Neuron (in vitro differentiated cells): ENCODE measurements at regions not wholly inside any gene's neighbourhood (a gene's known extent, or its start where the extent isn't known, plus 50 kb on each side); places are given as distances from the start of the nearest gene placed in this dataset.

ENCODE experiments used
- H2AFZ ChIP-seq: one replicate; pipeline ENCODE4 v1.6.1; 2013; ENCODE audit warnings: low read depth, mild to moderate bottlenecking, inconsistent platforms, low read length, moderate library complexity
- H3K27me3 ChIP-seq: one replicate; pipeline ENCODE4 v1.6.1; 2013; ENCODE audit warnings: low read length; ENCODE audit not compliant: insufficient read depth
- H3K36me3 ChIP-seq: one replicate; pipeline ENCODE4 v1.6.1; 2013; ENCODE audit warnings: low read length; ENCODE audit not compliant: insufficient read depth
- H3K4me1 ChIP-seq: one replicate; pipeline ENCODE4 v1.6.1; 2013; ENCODE audit warnings: low read length; ENCODE audit not compliant: insufficient read depth
- H3K4me3 ChIP-seq: 2 replicates; pipeline ENCODE4 v1.5.1; 2013; ENCODE audit warnings: mild to moderate bottlenecking, low read length, moderate library complexity
- H3K9me3 ChIP-seq: one replicate; pipeline ENCODE4 v1.6.1; 2013; ENCODE audit warnings: low read length

DNA sequence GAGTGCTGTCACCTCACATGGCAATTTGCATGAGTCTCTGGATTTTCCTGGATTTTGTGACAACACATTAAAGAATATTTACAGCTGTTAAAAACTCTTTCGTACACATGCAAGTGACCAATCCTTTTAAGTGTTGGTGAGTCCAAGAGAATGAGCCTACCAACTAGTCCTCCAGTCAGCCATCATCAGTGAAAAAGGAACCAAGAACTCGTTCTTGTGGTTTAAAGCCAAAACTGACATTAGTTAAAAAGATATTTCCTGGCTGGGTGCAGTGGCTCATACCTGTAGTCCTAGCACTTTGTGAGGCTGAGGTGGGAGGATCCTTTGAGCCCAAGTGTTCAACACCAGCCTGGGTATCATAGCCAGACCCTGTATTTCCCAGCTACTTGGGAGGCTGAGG lies 215.4 kb upstream of the ITGA4 start:
- Histone ChIP-seq H2AFZ (no peak overlapping the region), H3K4me1 (peaks cover 3% of the 10 kb centered on the region), H3K4me3 (no peak overlapping the region), H3K27me3 (no peaks in the 10 kb centered on the region), H3K36me3 (no peaks in the 10 kb centered on the region), H3K9me3 (no peaks in the 10 kb centered on the region)

DNA sequence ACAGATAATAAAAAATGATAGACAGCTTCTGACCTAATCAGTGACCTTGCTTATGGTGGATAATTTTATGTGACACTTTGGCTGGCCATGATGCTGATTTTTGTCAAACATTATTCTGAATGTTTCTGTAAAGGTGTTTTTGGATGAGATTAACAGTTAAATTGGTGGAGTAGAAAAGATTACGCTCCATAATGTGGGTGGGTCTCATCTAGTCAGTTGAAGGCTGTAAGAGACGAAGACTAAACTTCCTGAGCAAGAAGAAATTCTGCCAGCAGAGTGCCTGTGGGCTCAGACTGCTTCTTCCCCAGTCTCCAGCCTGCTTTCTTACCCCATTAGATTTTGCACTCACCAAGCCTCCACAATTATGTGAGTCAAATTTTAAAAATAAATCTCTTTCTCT lies 214.9 kb upstream of the ITGA4 start:
- Histone ChIP-seq H3K9me3 (no peaks in the 10 kb centered on the region), H2AFZ (no peak overlapping the region), H3K36me3 (no peaks in the 10 kb centered on the region), H3K4me1 (peaks cover 3% of the 10 kb centered on the region), H3K27me3 (no peaks in the 10 kb centered on the region), H3K4me3 (no peak overlapping the region)

DNA sequence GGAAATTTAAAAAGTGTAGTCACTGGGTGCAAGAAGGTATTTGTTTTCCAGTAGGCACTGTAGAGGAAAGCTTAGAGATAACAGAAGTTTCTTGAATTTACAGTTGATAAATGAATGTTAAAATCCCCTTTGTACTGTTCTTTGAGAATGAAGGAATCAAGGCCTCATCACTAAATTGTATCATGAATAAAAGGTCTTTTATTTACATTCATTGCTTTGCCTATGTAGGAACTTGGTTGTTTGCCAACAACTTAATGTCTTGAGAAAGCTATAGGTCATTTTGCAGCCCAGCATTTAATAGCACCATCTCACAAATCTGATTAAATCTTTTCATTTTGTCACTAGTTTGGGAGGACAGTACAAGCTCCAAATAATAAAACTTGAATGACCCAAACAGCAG lies 213.9 kb upstream of the ITGA4 start:
- no peaks in the 10 kb centered on the region for H3K9me3 ChIP-seq
- no peak overlapping the region for H3K4me3 ChIP-seq
- peaks cover 3% of the 10 kb centered on the region for H3K4me1 ChIP-seq
- no peaks in the 10 kb centered on the region for H3K36me3 ChIP-seq
- H3K27me3 ChIP-seq: no peaks in the 10 kb centered on the region
- H2AFZ ChIP-seq: no peak overlapping the region

DNA sequence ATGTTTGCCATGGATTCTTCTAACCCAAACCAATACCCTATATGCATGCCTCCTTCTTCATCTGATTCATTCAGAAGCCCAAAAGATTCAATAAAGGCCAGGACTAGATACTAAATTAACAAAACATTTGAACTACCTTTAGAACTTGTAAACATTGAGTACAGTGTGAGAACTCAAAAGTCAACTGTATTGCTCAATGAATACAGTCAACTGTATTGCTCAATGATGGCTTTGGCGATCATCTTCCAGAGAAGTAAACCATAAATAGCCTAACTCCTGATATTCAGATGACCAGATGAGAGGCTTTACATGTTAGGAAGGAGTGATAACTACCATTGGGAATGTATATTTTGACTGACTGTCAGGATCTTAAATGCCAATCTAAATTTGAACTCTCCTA lies 206.5 kb upstream of the ITGA4 start:
- H3K4me3 ChIP-seq: no peak overlapping the region
- no peaks in the 10 kb centered on the region for H3K9me3 ChIP-seq
- H3K4me1 ChIP-seq: no peaks in the 10 kb centered on the region
- no peak overlapping the region for H2AFZ ChIP-seq
- H3K36me3 ChIP-seq: no peaks in the 10 kb centered on the region
- H3K27me3 ChIP-seq: no peaks in the 10 kb centered on the region

DNA sequence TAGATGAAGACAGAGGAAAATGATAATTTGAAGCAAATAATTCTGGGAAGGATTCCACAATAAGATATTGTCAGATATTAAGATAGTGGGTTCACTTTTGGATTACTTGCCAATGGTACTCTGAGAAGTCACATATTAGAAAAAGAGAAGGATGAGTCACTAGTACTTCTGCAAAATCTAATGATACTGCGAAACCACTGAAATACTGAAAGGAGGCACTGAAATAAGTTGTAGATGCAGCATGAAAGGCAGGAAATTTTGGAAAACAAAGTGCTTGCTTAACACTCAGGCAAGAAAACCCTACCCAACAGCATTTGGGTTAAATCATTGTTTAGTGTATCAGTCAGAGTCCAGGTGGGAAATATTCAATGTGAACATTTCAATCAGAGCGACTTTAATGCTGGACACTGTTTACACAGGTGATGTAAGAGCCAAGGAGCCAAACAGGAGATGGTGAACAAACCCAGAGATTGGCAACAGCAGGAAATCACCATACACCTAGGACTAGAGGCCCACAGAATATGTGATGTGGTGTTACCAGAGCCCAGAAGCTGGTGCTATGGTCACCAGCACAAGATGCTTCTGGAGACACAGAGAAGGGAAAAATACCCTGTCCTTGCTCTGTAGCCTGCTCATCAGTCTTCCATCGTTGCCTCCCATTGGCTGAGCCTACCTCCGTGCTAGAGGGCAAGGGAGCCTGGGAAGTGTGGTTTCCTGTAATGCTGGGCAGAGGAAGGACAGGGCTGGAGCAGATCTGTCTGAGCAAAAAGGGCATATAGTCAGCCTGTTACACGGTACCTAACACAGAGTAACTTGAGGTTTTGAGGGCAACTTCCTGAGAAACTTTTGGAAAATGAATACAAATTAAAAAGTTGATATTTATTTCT lies 204.7 kb upstream of the ITGA4 start:
- Histone ChIP-seq H3K36me3 (no peaks in the 10 kb centered on the region), H3K4me1 (no peaks in the 10 kb centered on the region), H3K27me3 (no peaks in the 10 kb centered on the region), H3K9me3 (no peaks in the 10 kb centered on the region), H2AFZ (no peak overlapping the region), H3K4me3 (no peak overlapping the region)

DNA sequence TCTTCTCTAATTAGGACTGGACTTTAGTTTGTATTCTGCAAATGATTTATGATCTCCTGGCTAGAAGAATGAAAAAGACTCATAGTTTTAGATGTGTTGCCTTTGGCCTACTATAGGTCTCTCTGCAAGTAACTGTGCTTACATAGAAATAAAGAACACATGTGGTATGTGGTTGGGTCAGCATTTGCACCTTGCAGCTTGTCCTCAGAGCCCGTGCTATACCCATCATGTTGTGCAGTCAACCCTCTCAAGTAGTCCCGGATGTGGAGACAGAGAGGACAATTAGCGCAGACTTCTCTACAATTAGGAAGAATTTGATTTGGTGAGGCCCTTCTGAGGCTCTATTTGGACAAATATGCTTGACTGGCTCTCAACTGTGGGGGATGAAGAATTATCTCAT lies 203.7 kb upstream of the ITGA4 start:
- H2AFZ ChIP-seq: no peak overlapping the region

DNA sequence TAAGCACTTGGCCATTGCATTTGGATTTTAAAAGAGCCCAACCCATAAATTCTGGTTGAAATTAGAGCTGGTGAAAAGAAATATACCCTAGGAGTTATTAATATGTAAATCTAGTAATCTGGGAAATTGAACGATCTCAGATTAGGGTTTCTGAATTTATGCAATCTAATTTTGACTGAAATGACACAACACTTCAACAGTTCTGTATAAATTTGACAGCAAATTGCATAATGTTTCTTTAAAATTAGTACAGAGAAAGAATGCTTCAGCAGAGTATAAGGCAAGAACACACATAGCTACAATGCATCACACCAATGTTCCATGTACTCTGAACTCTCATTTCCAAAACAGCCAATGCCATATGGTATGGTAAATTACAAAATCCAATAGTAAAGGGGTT lies 201.5 kb upstream of the ITGA4 start:
- Histone ChIP-seq H2AFZ (no peak overlapping the region), H3K9me3 (no peaks in the 10 kb centered on the region), H3K36me3 (no peaks in the 10 kb centered on the region), H3K4me1 (no peaks in the 10 kb centered on the region), H3K4me3 (no peak overlapping the region), H3K27me3 (no peaks in the 10 kb centered on the region)

More for the DNA sequence above, 203.7 kb upstream of the ITGA4 start:
- no peaks in the 10 kb centered on the region for H3K4me1 ChIP-seq
- H3K36me3 ChIP-seq: no peaks in the 10 kb centered on the region
- H3K27me3 ChIP-seq: no peaks in the 10 kb centered on the region
- H3K9me3 ChIP-seq: no peaks in the 10 kb centered on the region
- no peak overlapping the region for H3K4me3 ChIP-seq

DNA sequence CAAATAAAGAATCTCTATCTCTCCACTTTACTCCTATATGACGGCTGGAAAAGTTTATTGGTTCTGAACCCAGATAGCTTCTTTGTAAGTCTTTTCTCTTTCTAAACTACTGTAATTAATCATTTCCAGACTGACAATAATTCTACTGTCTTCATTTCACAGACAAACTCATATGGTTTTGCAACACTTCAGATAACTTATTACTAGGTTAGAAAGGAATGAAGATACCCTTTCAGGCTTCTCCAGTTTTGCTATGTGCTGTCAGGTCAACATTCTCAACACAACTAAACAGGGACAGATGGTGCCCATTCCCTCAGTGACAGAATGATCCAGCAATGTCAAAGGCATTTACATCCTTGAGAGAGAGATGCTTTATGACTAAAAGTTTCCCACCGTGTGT lies 198.5 kb upstream of the ITGA4 start:
- no peaks in the 10 kb centered on the region for H3K4me1 ChIP-seq
- H2AFZ ChIP-seq: no peak overlapping the region
- no peaks in the 10 kb centered on the region for H3K36me3 ChIP-seq
- H3K4me3 ChIP-seq: no peak overlapping the region
- H3K27me3 ChIP-seq: no peaks in the 10 kb centered on the region
- no peaks in the 10 kb centered on the region for H3K9me3 ChIP-seq

DNA sequence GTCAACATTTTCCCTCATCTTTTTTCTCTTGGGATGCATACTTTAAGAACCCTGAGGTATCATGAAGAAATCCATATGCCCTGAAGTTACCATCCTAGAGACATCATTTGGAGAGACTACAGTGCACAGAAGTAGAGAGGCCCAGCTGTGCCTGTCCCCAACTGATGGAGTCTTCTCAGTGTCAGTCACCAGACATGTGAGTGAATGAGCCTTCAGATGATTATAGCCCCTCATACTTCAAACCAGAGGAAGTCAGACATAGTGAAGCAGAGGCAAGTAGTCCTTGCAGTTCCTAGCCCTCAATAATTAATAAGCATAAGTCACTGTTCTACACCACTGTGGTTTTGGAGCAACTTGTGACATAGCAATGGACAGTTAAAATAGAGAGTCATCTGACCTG lies 194.4 kb upstream of the ITGA4 start:
- Histone ChIP-seq H3K4me3 (no peak overlapping the region), H3K4me1 (no peaks in the 10 kb centered on the region), H3K27me3 (no peaks in the 10 kb centered on the region), H3K9me3 (no peaks in the 10 kb centered on the region), H2AFZ (no peak overlapping the region), H3K36me3 (no peaks in the 10 kb centered on the region)

DNA sequence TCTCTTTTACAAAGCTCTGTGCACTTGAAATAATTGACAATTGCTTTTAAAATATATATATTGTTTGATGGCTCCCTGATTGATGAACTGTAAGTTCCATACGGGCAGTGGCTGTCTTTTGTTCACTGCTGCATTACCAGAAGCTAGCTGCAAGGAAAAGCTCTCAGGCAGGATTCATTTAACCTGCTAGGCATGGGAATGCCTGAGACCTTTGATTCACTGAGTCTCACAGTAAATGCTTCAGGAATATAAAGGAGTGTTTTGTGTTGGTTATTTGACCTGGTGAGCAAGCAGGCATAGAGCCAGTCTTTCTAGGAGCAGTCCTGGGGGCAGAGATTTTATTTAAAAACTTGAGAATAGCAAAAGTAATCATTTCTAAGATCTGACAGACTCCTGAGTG lies 193.2 kb upstream of the ITGA4 start:
- no peak overlapping the region for H3K4me3 ChIP-seq
- H3K36me3 ChIP-seq: no peaks in the 10 kb centered on the region
- H3K4me1 ChIP-seq: no peaks in the 10 kb centered on the region
- H3K27me3 ChIP-seq: no peaks in the 10 kb centered on the region
- no peak overlapping the region for H2AFZ ChIP-seq
- H3K9me3 ChIP-seq: no peaks in the 10 kb centered on the region

DNA sequence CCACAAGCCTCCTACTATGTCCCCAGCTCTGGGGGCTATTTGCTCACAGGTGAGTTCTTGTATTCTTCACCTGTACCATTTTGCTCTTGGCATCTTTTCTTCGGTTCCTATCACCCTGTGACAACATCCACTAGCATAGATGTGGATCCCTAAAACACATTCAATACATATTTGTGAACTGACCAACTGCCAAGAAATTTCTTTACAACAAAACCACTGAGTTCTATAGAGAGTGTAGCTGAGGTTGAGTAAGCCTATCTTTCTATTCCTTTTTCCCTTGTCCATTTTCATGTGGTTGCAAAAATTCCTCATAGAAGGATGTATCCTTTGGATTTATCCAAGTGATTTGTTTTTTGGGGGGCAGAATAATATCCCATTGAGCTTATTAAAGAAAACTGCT lies 192.7 kb upstream of the ITGA4 start:
- Histone ChIP-seq H3K36me3 (no peaks in the 10 kb centered on the region), H3K4me1 (no peaks in the 10 kb centered on the region), H3K4me3 (no peak overlapping the region), H3K9me3 (no peaks in the 10 kb centered on the region), H2AFZ (no peak overlapping the region), H3K27me3 (no peaks in the 10 kb centered on the region)

DNA sequence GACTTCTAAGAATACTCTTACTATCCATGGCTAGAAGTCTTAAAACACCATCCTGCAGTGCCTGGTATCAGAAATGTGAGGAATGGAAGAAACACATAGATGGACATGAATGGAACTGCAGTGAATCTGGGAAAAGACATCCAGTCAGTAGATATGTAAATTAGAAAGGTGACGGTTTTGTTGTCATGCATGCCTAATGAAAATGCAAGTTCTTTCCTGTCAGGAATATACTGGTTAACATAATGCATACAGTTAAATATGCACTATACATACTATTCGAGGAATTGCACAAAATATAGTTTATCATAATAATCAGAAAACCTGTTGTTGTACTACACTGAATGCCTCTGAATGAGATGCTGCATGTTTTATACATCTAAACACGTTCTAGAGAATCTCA lies 190.6 kb upstream of the ITGA4 start:
- H2AFZ ChIP-seq: no peak overlapping the region
- H3K4me1 ChIP-seq: no peaks in the 10 kb centered on the region
- no peaks in the 10 kb centered on the region for H3K36me3 ChIP-seq
- H3K4me3 ChIP-seq: no peak overlapping the region
- no peaks in the 10 kb centered on the region for H3K9me3 ChIP-seq
- H3K27me3 ChIP-seq: no peaks in the 10 kb centered on the region

DNA sequence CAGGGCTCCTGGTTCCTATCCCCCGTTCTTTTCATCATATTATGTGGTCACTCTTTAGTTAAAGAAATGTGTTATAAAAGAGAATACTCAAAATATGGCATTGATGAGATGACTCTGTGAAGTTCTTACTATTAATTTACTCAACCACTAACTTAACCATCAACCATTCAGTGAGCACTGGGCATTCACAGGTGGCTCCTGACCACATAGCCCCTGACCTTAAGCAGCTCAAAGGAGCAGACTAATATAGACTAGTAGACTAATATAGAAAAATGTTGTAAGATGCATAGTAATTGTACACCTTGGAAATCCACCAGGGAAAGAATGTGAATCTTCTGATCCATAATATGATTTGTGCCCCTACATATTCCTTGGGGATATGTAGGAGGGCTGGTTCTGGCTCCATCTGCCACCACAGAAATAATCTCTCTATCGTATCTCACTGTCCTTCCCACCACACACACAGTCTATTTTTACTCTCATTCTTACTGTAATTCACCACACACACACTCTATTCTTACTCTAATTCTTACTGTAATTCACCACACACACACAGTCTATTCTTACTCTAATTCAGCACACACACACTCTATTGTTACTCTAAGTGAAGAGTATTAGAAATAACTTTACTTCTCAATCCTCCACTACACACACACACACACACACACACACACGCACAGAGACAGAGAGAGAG lies 188.9 kb upstream of the ITGA4 start:
- Histone ChIP-seq H2AFZ (no peak overlapping the region), H3K4me1 (no peaks in the 10 kb centered on the region), H3K9me3 (no peaks in the 10 kb centered on the region), H3K36me3 (no peaks in the 10 kb centered on the region), H3K27me3 (no peaks in the 10 kb centered on the region), H3K4me3 (no peak overlapping the region)
